ENCODE measurements at regions not wholly inside any gene's neighbourhood (a gene's known extent, or its start where the extent isn't known, plus 50 kb on each side); places are given as distances from the start of the nearest gene placed in this dataset.

GRCh38 chr6:137363805-137364138, 130.4 kb downstream of the OLIG3 start:
- TF ChIP-seq USF2 (CRISPR knock-in tag; IDR thresholded peaks at IDR 0.05) (no peak), ZNF121 (CRISPR knock-in tag; IDR thresholded peaks at IDR 0.05) (no peak), CTCF (IDR thresholded peaks at IDR 0.05) (no peak), MAX (CRISPR knock-in tag; IDR thresholded peaks at IDR 0.05) (no peak)
